SH-SY5Y (cell line): ENCODE measurements at regions not wholly inside any gene's neighbourhood (a gene's known extent, or its start where the extent isn't known, plus 50 kb on each side); places are given as distances from the start of the nearest gene placed in this dataset.

Experiments
- GATA2 ChIP-seq: IDR thresholded peaks from 2 replicates; pipeline ENCODE4 v1.6.1; 2011; ENCODE audit warnings: mild to moderate bottlenecking, low read depth, low read length
- GATA3 ChIP-seq: IDR thresholded peaks from 2 replicates; pipeline ENCODE4 v1.6.1; 2011; ENCODE audit warnings: low read depth, mild to moderate bottlenecking, low read length, moderate library complexity

GRCh38 chr1:219113261-219113660 is 60.4 kb upstream of the LYPLAL1 start:
- TF ChIP-seq GATA3 = no peak
- TF ChIP-seq GATA2 = no peak
